ENCODE measurements at regions not wholly inside any gene's neighbourhood (a gene's known extent, or its start where the extent isn't known, plus 50 kb on each side); places are given as distances from the start of the nearest gene placed in this dataset.

DNA sequence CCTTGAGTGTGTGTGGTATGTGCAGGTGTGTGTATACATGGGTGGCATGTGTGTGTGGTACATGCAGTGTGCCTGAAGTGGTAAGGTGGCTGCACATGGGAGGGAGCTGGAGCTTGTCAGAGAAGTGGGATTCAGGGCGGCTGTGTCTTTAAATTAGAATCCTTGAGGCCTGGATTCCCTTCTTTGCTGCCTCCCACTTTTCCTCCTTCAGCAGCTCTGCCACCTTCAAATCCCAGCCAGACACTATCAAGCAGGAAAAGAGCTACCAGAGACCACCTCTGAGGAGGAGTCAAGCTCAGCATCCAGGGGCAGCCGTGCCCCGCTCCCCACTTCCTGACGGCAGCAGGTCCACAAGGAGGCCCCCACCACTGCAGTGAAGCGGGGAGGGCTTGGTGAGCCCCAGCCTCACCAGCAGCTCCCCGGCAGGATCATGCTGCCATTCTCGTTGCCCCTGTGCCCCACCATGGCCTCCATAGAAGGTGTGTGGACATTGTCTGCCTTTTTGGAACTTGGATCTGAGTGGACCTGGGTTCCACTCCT, 131.0 kb upstream of the MLN start:
- no peak overlapping the region for H3K4me3 ChIP-seq (ENCODE audit: low read depth, low read length)
- no peak for DNase-seq (ENCODE audit: low read depth)
- in situ Hi-C loops (cut with HindIII; ENCODE audit: low sequenced_read_pairs) = no loop called here
- TF ChIP-seq, protein P1, sequence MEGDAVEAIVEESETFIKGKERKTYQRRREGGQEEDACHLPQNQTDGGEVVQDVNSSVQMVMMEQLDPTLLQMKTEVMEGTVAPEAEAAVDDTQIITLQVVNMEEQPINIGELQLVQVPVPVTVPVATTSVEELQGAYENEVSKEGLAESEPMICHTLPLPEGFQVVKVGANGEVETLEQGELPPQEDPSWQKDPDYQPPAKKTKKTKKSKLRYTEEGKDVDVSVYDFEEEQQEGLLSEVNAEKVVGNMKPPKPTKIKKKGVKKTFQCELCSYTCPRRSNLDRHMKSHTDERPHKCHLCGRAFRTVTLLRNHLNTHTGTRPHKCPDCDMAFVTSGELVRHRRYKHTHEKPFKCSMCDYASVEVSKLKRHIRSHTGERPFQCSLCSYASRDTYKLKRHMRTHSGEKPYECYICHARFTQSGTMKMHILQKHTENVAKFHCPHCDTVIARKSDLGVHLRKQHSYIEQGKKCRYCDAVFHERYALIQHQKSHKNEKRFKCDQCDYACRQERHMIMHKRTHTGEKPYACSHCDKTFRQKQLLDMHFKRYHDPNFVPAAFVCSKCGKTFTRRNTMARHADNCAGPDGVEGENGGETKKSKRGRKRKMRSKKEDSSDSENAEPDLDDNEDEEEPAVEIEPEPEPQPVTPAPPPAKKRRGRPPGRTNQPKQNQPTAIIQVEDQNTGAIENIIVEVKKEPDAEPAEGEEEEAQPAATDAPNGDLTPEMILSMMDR (IDR thresholded peaks at IDR 0.05; ENCODE audit: low read depth, low read length, missing control alignments) = no peak

DNA sequence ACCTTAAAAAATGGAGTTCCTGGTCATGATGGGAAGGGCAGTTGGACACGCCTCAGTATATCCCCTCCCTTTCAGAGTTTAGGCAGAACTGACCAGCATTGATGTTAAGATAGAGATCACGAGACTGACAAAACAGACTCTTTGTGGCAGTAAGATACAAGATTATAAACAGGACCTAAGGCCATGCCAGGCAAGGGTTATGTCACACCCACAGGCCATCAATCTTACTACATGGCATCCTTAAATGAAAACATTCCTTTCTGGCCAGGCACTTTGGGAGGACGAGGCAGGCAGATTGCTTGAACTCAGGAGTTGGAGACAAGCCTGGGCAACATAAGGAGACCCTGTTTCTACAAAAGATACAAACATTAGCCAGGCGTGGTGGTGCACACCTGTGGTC, 129.3 kb upstream of the MLN start:
- no peak overlapping the region for H3K4me3 ChIP-seq (ENCODE audit: low read depth, low read length)
- in situ Hi-C loops (cut with HindIII; ENCODE audit: low sequenced_read_pairs) = no loop called here
- DNase-seq (ENCODE audit: low read depth) = no peak
- TF ChIP-seq, protein P1 (IDR thresholded peaks at IDR 0.05; ENCODE audit: low read depth, low read length, missing control alignments) = no peak

DNA sequence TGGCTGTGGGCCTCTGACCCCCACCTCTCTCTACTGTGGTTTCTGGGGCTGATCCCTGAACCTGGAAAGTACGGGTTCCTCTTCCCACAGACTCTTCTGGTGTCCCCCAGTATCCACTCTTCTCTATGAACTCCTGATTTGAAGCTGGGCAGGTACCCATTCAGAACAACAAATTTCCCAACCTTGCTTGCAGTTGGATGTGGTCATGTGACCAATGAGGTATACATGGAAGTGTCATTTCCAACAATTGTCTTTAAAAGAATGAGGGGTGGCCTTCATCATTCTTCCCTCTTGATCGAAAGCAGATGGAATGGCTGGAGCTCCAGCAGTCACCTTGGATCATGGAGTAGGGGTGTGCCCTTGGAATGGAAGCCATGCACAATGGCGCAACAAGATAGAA, 128.0 kb upstream of the MLN start:
- TF ChIP-seq, protein P1 (IDR thresholded peaks at IDR 0.05; ENCODE audit: low read depth, low read length, missing control alignments) = no peak
- DNase-seq (ENCODE audit: low read depth) = no peak
- H3K4me3 ChIP-seq (ENCODE audit: low read depth, low read length) = no peak overlapping the region
- in situ Hi-C loops (cut with HindIII; ENCODE audit: low sequenced_read_pairs) = no loop called here

DNA sequence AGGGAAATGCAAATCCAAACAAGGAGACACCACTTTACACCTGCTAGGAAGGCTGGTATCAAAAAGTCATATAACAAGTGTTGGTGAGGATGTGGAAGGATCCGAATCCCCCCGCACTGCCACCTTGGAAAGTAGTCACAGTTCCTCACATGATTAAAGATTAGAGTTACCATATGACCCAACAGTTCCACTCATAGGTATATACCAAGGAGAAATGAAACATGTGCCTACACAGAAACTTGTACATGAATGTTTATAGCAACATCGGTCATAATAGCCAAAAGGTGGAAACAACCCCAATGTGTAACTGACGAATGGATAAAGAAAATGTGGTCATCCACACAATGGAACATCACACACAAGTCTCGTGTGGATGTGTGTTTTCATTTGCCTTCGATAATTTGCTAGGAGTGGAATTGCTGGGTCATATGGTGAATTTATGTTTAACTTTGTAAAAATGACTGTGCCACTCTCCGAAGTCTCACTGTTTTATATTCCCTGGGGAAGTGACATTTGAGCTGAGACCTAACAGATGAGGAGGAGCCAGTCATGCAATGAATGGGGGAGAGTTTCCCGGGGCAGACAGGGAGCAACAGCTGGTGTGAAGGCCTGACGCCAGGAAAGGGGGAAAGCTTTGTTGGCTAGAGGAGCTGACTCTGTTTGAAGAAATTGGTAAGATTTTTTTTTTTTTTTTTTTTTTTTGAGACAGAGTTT, 125.9 kb upstream of the MLN start:
- no peak overlapping the region for H3K4me3 ChIP-seq (ENCODE audit: low read depth, low read length)
- in situ Hi-C loops (cut with HindIII; ENCODE audit: low sequenced_read_pairs) = no loop called here
- no peak for DNase-seq (ENCODE audit: low read depth)
- TF ChIP-seq, protein P1 (IDR thresholded peaks at IDR 0.05; ENCODE audit: low read depth, low read length, missing control alignments) = no peak

DNA sequence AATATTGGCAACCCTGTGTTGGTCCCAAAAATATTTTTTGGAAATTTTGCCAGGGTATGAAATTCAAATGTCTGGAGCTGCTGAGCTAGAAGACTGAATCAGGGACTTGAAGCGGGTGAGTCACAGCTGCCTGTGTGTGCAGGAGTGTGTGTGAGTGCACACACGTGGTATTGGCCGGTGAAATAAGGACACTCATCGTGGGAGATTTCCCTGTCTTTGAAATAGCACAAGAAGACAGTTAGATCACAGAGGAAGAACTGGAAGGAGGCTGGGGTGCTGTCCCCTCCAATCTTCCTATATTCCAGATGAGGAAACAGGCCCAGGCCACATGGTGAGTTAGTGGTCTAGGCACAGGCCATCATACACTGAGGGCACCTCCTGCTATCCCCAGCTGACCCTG, 123.8 kb upstream of the MLN start:
- no peak for DNase-seq (ENCODE audit: low read depth)
- in situ Hi-C loops (cut with HindIII; ENCODE audit: low sequenced_read_pairs) = no loop called here
- no peak overlapping the region for H3K4me3 ChIP-seq (ENCODE audit: low read depth, low read length)
- TF ChIP-seq, protein P1 (IDR thresholded peaks at IDR 0.05; ENCODE audit: low read depth, low read length, missing control alignments) = no peak

DNA sequence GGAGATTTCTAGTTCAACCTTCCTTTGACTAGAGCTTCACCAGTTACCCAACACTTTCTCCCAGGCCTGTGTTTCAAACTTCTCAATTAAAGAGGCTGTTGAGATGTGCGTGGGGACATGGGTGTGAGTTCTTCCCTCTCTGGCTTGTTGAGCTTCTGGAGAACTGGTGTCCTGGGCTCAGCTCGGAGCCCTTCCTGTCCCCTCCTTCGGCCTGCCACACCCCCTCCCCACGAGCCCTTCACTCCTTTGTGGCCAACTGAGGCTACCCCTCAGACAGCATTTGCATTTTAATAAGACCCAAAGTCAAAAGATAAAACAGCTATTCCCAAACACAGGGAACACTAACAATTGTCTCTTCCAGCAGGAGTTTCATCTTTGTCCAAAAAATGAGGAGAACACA, 123.3 kb upstream of the MLN start:
- TF ChIP-seq, protein P1 (IDR thresholded peaks at IDR 0.05; ENCODE audit: low read depth, low read length, missing control alignments) = no peak
- DNase-seq (ENCODE audit: low read depth) = no peak
- no peak overlapping the region for H3K4me3 ChIP-seq (ENCODE audit: low read depth, low read length)
- in situ Hi-C loops (cut with HindIII; ENCODE audit: low sequenced_read_pairs) = no loop called here

Data from astrocyte of the cerebellum (primary cell).